ENCODE measurements at regions not wholly inside any gene's neighbourhood (a gene's known extent, or its start where the extent isn't known, plus 50 kb on each side); places are given as distances from the start of the nearest gene placed in this dataset.

DNA sequence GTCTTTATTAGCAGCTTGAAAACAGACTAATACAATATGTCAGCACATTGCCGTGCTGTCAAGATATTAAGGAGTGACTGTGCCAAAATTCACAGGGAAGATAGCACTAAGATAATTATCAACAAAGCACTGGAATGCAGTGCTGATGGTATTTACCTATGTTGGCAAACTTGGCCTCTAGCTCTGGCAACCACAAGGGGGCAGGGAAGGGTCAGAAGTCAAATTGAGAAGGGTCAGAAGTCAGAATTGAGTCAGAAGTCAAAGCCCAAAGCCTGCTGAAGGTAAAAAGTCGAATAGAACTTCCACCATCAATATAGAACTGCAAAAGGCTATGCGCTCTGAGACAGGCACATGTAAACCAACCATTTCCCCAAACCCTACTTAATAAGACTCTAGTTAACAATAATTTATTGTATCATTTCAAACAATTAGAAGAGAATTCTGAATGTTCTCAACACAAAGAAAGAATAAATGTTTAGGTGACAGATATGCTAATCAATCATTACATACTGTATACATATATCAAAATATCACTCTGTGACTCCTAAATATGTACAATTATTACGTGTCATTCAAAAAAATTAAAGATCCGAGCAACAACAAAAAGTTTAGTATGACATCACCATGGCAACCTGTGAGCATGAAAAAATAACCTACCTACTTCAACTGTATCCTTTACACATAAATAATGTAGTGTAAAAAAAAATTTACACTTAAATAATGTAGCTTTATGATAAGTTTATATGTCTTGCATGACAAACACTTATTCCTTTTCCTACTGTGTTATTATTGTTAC, 916.1 kb downstream of the KCNJ2 start:
- no peak; the same call in 1 of the 2 replicates for ATAC-seq
- no peaks in the 10 kb centered on the region for H3K36me3 ChIP-seq (ENCODE audit: control insufficient read depth, insufficient read depth, low read length)
- no TSS peak for BruUV-seq (replicated peaks)
- TF ChIP-seq CTCF (IDR thresholded peaks at IDR 0.05) (peak; percentile 62), POLR2AphosphoS5 (IDR thresholded peaks at IDR 0.05; ENCODE audit: low read depth, low read length) (no peak)
- H3K27ac ChIP-seq (ENCODE audit: low read length) = no peak overlapping the region
- in situ Hi-C loops (cut with HindIII; ENCODE audit: low pct_unique_long_range_greater_than_20kb, low sequenced_read_pairs) (no loop called here), intact Hi-C loops (cut with micrococcal nuclease; ENCODE audit: unreplicated experiment) (no loop called here)
- H3K27me3 ChIP-seq (ENCODE audit: control insufficient read depth, insufficient read depth, low read length) = no peaks in the 10 kb centered on the region
- ChIA-PET POLR2A (interaction anchor here (0.6 kb wide), 1 partner anchor 1424 kb away, joined by 4 read pairs; no protein-coding TSS in a partner anchor), CTCF (interaction anchor here (0.8 kb wide), 1 partner anchor 655 kb away, joined by 8 read pairs; no protein-coding TSS in a partner anchor)
- no peak overlapping the region for H3K4me3 ChIP-seq (ENCODE audit: low read depth in 2 of 2, low read length in 2 of 2)
- DNase-seq (ENCODE audit: low read depth, low spot score) = no peak
- H3K9me3 ChIP-seq (ENCODE audit: control insufficient read depth, insufficient read depth, low read depth, low read length) = 0 out of 2 replicates have a peak, but pooled peaks cover 2% of the 10 kb centered on the region
- no peaks in the 10 kb centered on the region for H3K4me1 ChIP-seq (ENCODE audit: control insufficient read depth, insufficient read depth, low read length)

DNA sequence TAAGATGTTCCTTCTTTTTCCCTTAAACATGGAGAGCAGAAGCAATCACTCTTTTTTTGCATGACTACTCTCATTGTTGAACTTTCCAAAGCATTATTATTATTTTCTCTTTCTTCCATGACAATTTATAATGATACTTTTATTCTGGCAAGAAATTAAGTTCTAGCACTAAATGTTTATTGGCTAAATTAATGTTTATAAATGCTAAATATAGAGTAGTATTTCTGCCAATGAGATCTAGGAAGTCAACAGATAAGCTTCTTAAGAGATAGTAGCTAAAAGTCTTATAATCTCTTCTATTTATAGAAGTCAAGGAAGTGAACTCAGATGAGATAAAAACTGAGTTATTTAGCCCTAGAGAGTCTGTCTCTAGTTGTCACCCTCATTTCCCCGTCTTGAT, 920.1 kb downstream of the KCNJ2 start:
- ATAC-seq (no peak), DNase-seq (ENCODE audit: low read depth, low spot score) (no peak)
- no peaks in the 10 kb centered on the region for H3K4me1 ChIP-seq (ENCODE audit: control insufficient read depth, insufficient read depth, low read length)
- H3K9me3 ChIP-seq (ENCODE audit: control insufficient read depth, insufficient read depth, low read depth, low read length) = 0 out of 2 replicates have a peak, but pooled peaks cover 2% of the 10 kb centered on the region
- BruUV-seq (replicated peaks) = no TSS peak
- intact Hi-C loops (cut with micrococcal nuclease; ENCODE audit: unreplicated experiment) = no loop called here
- CTCF ChIA-PET = no interaction called here
- H3K36me3 ChIP-seq (ENCODE audit: control insufficient read depth, insufficient read depth, low read length) = no peaks in the 10 kb centered on the region
- H3K4me3 ChIP-seq (ENCODE audit: low read depth in 2 of 2, low read length in 2 of 2) = no peak overlapping the region
- H3K27me3 ChIP-seq (ENCODE audit: control insufficient read depth, insufficient read depth, low read length) = no peaks in the 10 kb centered on the region
- no peak overlapping the region for H3K27ac ChIP-seq (ENCODE audit: low read length)
- POLR2A ChIA-PET = no interaction called here
- in situ Hi-C loops (cut with HindIII; ENCODE audit: low pct_unique_long_range_greater_than_20kb, low sequenced_read_pairs) = no loop called here
- TF ChIP-seq, protein P1, sequence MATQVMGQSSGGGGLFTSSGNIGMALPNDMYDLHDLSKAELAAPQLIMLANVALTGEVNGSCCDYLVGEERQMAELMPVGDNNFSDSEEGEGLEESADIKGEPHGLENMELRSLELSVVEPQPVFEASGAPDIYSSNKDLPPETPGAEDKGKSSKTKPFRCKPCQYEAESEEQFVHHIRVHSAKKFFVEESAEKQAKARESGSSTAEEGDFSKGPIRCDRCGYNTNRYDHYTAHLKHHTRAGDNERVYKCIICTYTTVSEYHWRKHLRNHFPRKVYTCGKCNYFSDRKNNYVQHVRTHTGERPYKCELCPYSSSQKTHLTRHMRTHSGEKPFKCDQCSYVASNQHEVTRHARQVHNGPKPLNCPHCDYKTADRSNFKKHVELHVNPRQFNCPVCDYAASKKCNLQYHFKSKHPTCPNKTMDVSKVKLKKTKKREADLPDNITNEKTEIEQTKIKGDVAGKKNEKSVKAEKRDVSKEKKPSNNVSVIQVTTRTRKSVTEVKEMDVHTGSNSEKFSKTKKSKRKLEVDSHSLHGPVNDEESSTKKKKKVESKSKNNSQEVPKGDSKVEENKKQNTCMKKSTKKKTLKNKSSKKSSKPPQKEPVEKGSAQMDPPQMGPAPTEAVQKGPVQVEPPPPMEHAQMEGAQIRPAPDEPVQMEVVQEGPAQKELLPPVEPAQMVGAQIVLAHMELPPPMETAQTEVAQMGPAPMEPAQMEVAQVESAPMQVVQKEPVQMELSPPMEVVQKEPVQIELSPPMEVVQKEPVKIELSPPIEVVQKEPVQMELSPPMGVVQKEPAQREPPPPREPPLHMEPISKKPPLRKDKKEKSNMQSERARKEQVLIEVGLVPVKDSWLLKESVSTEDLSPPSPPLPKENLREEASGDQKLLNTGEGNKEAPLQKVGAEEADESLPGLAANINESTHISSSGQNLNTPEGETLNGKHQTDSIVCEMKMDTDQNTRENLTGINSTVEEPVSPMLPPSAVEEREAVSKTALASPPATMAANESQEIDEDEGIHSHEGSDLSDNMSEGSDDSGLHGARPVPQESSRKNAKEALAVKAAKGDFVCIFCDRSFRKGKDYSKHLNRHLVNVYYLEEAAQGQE (IDR thresholded peaks at IDR 0.05; ENCODE audit: insufficient read depth in 1 of 2, low read depth in 2 of 2, low read length in 1 of 2) = no peak
- no peak for TF ChIP-seq CTCF (IDR thresholded peaks at IDR 0.05)
- no peak for TF ChIP-seq TCF7L2 (IDR thresholded peaks at IDR 0.05; ENCODE audit: low read depth, low read length)
- TF ChIP-seq POLR2AphosphoS5 (IDR thresholded peaks at IDR 0.05; ENCODE audit: low read depth, low read length) = no peak
- no peak for TF ChIP-seq SIN3A (IDR thresholded peaks at IDR 0.05; ENCODE audit: borderline replicate concordance, insufficient read depth, low read depth, low read length)

Data from Panc1 (cell line).